HG03103 (cell line): ENCODE measurements at regions not wholly inside any gene's neighbourhood (a gene's known extent, or its start where the extent isn't known, plus 50 kb on each side); places are given as distances from the start of the nearest gene placed in this dataset.

Experiments used
- ATAC-seq: cut with Tn5 transposase; IDR thresholded peaks from one replicate; pipeline ENCODE4 v1.9.1; 2021; ENCODE audit warnings: low read depth; ENCODE audit not compliant: unreplicated experiment

DNA sequence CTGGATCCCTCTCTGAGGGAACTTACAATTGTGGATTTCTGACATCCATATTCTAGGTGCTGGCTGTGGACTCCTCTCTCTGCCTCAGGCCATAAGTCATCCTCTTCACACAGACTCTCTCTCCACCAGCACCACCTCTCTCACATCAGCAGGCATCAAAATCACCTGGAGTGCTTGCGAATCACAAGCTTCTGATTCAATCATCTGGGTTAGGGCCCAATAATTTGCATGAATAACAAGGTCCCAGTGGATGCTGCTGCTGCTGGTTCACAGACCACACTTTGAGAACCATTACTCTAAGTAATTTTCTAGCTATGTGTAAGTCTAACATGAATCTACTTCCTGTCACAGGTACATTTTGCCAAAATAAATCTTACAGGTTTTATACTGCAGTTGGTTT lies 214.9 kb downstream of the DSEL start:
- ATAC-seq = no peak

DNA sequence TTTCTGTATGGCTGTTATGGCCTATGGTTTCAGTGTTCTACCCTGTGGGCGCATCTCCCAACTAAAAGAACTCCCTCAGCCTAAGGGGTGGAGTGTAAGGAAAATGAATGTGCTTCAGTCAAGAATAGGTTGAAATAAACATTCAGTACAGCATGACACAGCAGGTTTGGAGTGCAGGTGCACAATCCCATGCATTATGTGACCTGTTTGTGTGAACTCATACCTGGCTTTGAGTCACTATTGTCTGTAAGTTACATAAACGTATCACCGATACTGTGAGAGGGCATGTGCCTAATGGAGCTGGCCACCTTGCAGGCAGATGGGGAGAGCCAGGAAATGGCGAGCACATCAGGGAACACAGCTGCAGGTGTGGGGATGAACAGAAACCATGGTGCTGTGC lies 216.0 kb downstream of the DSEL start:
- no peak for ATAC-seq

- no peak for ATAC-seq
Observed at GRCh38 chr18:67292814-67293213, 223.7 kb downstream of the DSEL start.

DNA sequence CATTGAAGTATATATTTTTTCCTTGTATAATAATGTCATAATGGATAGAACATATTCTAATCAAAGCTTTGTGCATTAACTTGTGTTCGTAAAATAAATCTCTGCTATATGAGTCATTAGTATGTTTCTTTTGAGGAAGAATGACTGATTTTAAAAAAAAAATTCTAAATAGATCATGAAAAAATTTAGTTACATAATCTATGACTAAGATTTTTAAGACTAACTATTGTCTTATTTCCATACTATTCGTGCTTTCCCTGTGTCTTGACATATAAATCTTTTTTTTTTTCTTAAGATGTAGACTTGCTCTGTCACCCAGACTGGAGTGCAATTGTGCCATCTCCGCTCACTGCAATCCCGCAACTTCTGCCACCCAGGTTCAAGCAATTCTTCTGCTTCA lies 226.1 kb downstream of the DSEL start:
- ATAC-seq = no peak

- no peak for ATAC-seq
Observed at GRCh38 chr18:67285583-67285982, 230.9 kb downstream of the DSEL start.

DNA sequence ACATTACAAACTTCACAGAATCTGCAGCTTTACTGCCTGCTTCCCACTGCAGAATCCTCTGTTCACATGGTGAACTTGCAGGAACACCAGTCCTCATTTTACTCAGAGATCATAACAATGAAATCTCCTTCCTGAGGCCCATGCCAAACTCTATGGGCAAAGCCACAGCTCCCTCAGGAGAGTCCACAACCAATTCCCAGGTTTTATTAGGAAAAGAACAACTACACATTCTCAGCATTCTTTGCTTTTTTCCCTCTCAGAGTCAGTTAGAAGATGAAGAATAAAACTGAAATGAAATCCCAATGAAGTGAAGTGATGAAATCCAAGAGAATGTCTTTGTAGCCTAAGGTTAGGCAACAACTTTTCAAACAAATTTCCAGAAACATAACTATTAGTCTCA lies 233.7 kb downstream of the DSEL start:
- no peak for ATAC-seq

DNA sequence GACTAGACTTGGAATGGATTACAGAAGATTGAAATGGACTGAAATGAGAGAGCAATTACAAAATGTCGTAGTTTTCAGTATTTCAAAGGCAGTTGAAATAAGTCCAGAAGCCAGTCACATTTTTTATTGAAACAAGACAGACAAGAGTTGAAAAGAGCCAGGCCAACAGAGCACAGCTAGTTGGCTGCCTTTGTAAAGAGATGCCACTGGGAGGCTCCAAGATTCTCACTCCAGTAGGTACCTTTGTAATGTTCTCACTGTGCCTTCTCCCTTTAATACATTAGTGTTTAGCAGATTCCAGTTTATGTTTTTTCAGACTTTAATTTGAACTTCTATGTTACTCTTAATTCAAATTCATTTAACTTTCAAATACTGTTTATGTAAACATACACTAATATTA lies 234.8 kb downstream of the DSEL start:
- no peak for ATAC-seq

DNA sequence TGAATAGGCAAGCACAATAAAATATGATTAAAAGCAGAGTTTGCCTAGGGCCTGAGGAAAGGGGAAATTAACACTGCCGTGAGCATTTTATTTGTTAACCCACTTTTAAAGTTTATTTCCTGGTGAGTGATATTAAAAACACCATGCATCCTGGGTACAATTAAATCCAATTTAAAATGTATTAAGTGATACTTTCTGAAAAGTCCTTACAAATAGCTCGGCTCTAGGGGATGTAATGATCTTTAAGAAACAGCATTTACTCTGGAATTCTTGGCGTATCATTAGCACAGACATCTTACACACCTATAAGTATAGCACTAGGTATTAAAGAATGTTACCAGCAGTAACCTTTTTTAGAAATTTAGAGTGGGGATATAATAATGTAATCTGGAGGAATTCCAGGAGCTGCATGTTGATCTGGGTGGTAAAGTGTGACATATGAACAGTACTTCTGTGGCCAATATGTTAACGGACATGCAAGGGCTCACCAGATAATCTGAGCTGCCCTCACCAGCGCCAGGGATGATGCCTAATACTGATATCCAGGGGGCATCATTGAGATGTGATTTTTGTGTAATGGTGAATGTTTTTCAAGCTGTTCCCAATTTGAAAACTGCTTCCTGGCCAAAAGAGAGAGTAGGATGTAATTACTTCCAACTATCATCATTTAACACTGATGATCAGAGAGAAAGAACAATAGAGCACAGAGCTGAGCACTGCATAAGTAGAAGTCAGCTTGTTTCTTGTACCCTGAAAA lies 235.9 kb downstream of the DSEL start:
- ATAC-seq = no peak

- ATAC-seq = no peak
Observed at GRCh38 chr18:67279988-67280387, 236.5 kb downstream of the DSEL start.

GRCh38 chr18:67278984-67279383 lies 237.5 kb downstream of the DSEL start:
- no peak for ATAC-seq

GRCh38 chr18:67276638-67277037 lies 239.9 kb downstream of the DSEL start:
- ATAC-seq = no peak

GRCh38 chr18:67273288-67273687 lies 243.2 kb downstream of the DSEL start:
- ATAC-seq = no peak

- no peak for ATAC-seq
Observed at GRCh38 chr18:67269206-67269605, 247.3 kb downstream of the DSEL start.

- ATAC-seq = no peak
Observed at GRCh38 chr18:67268530-67268929, 248.0 kb downstream of the DSEL start.

GRCh38 chr18:67266246-67267237 lies 250.0 kb downstream of the DSEL start:
- ATAC-seq = no peak

DNA sequence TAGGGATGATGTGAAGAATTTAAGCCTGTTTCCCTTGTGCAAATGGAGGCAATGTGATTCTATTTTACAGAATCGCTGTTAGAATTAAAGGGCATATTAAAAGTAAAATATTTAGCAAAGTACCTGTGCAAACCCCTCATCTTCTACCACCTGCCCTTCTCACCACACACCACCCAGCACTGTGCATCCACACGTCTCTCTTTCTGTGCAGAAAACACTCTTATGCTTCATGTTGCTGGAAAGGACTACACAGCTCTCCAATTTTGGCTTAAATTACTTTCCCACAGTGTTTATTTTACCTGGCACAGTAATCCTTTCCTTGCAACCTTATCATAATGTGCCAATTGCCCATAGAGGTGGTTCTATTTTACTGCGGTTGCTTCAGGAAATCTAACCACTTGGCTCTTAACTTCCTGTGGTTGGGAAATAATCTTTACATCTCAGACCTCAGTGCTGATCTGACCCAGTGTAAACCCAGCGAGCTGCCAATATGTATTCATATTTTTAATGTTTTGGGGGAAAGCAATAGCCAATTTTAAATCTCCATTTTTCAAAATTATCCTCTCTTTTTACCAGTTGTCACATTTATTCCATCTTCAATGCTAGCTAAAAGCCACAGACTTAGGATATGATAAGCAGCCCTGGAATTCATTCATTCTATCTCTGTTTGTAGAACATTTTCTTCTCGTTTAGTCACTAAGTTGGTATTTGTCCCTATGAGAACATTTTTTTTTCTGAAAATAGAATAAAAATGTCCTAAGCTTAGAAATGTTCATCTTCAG lies 250.9 kb downstream of the DSEL start:
- no peak for ATAC-seq

GRCh38 chr18:67261931-67262552 lies 254.5 kb downstream of the DSEL start:
- ATAC-seq = no peak

GRCh38 chr18:67260841-67261240 lies 255.7 kb downstream of the DSEL start:
- no peak for ATAC-seq

- no peak for ATAC-seq
Observed at GRCh38 chr18:67250776-67251424, 265.6 kb downstream of the DSEL start.
